ENCODE measurements at regions not wholly inside any gene's neighbourhood (a gene's known extent, or its start where the extent isn't known, plus 50 kb on each side); places are given as distances from the start of the nearest gene placed in this dataset.

DNA sequence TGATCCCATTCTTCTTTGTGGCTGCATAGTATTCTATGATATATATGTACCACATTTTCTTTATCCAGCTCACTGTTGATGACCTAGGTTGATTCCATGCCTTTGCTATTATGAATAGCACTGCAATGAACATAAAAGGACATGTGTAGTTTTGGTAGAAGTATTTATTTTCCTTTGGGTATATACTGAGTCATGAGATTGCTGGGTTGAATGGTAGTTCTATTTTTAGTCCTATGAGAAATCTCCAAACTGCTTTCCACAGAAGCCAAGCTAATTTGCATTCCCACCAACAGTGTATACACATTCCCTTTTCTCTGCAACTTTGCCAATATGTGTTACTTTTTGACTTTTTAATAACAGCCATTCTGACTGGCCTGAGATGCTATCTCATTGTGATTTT is 278.3 kb downstream of the PCDH18 start:
- ChIA-PET POLR2A (ENCODE audit: unreplicated experiment) (no interaction called here), CTCF (no interaction called here)
- no peak for TF ChIP-seq CTCF (conservative IDR thresholded peaks at IDR 0.05)
- no peak for TF ChIP-seq EZH2 (IDR thresholded peaks at IDR 0.05; ENCODE audit: low read depth)
- no peak overlapping the region for H2AFZ ChIP-seq
- H3K9me2 ChIP-seq (ENCODE audit: insufficient read depth) = no peaks in the 10 kb centered on the region
- no TSS peak for BruUV-seq (replicated peaks)
- H3K27ac ChIP-seq = no peak overlapping the region
- H3K4me2 ChIP-seq = no peak overlapping the region
- DNase-seq = no peak
- H3K79me2 ChIP-seq (ENCODE audit: low read depth) = no peaks in the 10 kb centered on the region
- intact Hi-C loops (cut with micrococcal nuclease; ENCODE audit: unreplicated experiment) = no loop called here
- no peaks in the 10 kb centered on the region for H3K27me3 ChIP-seq (ENCODE audit: insufficient read depth, low read depth)
- no peaks in the 10 kb centered on the region for H3K4me1 ChIP-seq (replicated peaks; ENCODE audit: insufficient read depth)
- no peaks in the 10 kb centered on the region for H3K36me3 ChIP-seq (ENCODE audit: low read depth)
- H3K4me3 ChIP-seq = no peak overlapping the region
- H4K20me1 ChIP-seq (ENCODE audit: insufficient read depth) = no peaks in the 10 kb centered on the region
- H3K9me3 ChIP-seq (ENCODE audit: insufficient read depth, low read depth) = no peaks in the 10 kb centered on the region
- no peaks in the 10 kb centered on the region for H3F3A ChIP-seq (ENCODE audit: insufficient read depth, low read depth)

GRCh38 chr4:137249112-137249511 is 283.2 kb downstream of the PCDH18 start:
- Histone ChIP-seq H3K4me1 (replicated peaks; ENCODE audit: insufficient read depth) (no peaks in the 10 kb centered on the region), H2AFZ (no peak overlapping the region), H3K27me3 (ENCODE audit: insufficient read depth, low read depth) (no peaks in the 10 kb centered on the region), H3K36me3 (ENCODE audit: low read depth) (no peaks in the 10 kb centered on the region), H3K9me3 (ENCODE audit: insufficient read depth, low read depth) (no peaks in the 10 kb centered on the region), H4K20me1 (ENCODE audit: insufficient read depth) (no peaks in the 10 kb centered on the region), H3F3A (ENCODE audit: insufficient read depth, low read depth) (no peaks in the 10 kb centered on the region), H3K4me2 (no peak overlapping the region), H3K4me3 (no peak overlapping the region), H3K27ac (no peak overlapping the region), H3K79me2 (ENCODE audit: low read depth) (no peaks in the 10 kb centered on the region), H3K9me2 (ENCODE audit: insufficient read depth) (no peaks in the 10 kb centered on the region)
- POLR2A ChIA-PET (ENCODE audit: unreplicated experiment) = no interaction called here
- no TSS peak for BruUV-seq (replicated peaks)
- TF ChIP-seq EZH2 (IDR thresholded peaks at IDR 0.05; ENCODE audit: low read depth) (no peak), CTCF (conservative IDR thresholded peaks at IDR 0.05) (no peak)
- intact Hi-C loops (cut with micrococcal nuclease; ENCODE audit: unreplicated experiment) = no loop called here
- CTCF ChIA-PET = no interaction called here
- no peak for DNase-seq

GRCh38 chr4:137238456-137239162 is 293.7 kb downstream of the PCDH18 start:
- BruUV-seq (replicated peaks) = no TSS peak
- no peaks in the 10 kb centered on the region for H3K9me2 ChIP-seq (ENCODE audit: insufficient read depth)
- no peak for DNase-seq
- H3F3A ChIP-seq (ENCODE audit: insufficient read depth, low read depth) = no peaks in the 10 kb centered on the region
- H3K9me3 ChIP-seq (ENCODE audit: insufficient read depth, low read depth) = no peaks in the 10 kb centered on the region
- TF ChIP-seq EZH2 (IDR thresholded peaks at IDR 0.05; ENCODE audit: low read depth) (no peak), CTCF (conservative IDR thresholded peaks at IDR 0.05) (no peak)
- no peaks in the 10 kb centered on the region for H3K79me2 ChIP-seq (ENCODE audit: low read depth)
- CTCF ChIA-PET = no interaction called here
- no peak overlapping the region for H2AFZ ChIP-seq
- POLR2A ChIA-PET (ENCODE audit: unreplicated experiment) = no interaction called here
- H3K4me2 ChIP-seq = no peak overlapping the region
- H4K20me1 ChIP-seq (ENCODE audit: insufficient read depth) = no peaks in the 10 kb centered on the region
- H3K36me3 ChIP-seq (ENCODE audit: low read depth) = no peaks in the 10 kb centered on the region
- H3K4me3 ChIP-seq = no peak overlapping the region
- H3K4me1 ChIP-seq (replicated peaks; ENCODE audit: insufficient read depth) = no peaks in the 10 kb centered on the region
- intact Hi-C loops (cut with micrococcal nuclease; ENCODE audit: unreplicated experiment) = no loop called here
- no peaks in the 10 kb centered on the region for H3K27me3 ChIP-seq (ENCODE audit: insufficient read depth, low read depth)
- no peak overlapping the region for H3K27ac ChIP-seq

Measured in PC-9 (cell line).